DOHH2 (cell line): ENCODE measurements at regions not wholly inside any gene's neighbourhood (a gene's known extent, or its start where the extent isn't known, plus 50 kb on each side); places are given as distances from the start of the nearest gene placed in this dataset.

Experiments used
- EZH2phosphoT487 ChIP-seq: fragments of 200-600 bp; sonication (generic); IDR thresholded peaks from 2 replicates; pipeline ENCODE4 v1.6.1; 2017; ENCODE audit warnings: borderline replicate concordance, mild to moderate bottlenecking, antibody characterized with exemption, low read length, moderate library complexity, mixed read lengths
- TF ChIP-seq, protein P1 (sequence below): fragments of 200-600 bp; sonication (generic); IDR thresholded peaks from one replicate; pipeline ENCODE4 v1.5.1; 2014; ENCODE audit warnings: antibody characterized with exemption, mild to moderate bottlenecking, low read depth, low read length; ENCODE audit not compliant: poor library complexity, severe bottlenecking

DNA sequence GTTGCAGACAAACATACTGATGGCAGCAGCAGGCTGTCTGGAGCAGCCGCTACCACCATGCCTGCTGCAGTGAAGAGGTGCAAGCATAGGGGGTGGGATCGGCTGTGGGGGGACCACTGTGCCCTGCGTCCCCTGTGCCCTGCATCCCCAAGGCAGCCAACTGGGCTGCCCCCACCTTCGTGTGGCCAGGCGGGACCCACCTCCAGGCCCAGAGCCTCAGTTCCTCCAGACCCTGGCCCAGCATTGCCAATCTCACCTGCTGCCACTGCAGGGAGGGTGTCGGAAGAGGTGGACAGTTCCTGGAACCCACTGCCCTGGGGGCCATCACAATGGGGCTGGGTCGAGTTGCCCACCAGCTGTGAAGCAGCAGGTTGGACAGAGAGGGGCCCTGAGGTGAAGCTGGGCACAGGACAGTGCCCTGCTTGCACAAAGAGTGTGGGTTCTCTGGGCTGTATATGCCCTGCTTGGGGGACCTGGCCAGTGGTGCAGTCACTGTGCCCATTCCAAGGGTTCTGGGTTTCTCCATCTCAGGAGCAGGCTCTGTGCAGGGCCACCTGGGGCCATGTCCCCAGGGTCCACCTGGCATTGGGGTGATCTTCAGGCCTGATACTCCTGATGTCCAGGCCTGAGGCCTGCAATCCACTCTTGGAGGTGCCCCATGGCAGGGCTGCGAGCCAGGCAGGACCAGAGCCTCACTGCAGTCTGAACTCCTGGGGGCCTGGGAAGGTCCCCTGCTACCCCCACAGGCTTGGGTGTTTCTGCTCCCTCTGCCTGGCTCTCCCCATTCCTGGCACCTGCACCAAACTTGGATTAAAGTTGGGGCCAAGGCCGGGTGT, 261.4 kb upstream of the NRIP1 start:
- TF ChIP-seq, protein P1, sequence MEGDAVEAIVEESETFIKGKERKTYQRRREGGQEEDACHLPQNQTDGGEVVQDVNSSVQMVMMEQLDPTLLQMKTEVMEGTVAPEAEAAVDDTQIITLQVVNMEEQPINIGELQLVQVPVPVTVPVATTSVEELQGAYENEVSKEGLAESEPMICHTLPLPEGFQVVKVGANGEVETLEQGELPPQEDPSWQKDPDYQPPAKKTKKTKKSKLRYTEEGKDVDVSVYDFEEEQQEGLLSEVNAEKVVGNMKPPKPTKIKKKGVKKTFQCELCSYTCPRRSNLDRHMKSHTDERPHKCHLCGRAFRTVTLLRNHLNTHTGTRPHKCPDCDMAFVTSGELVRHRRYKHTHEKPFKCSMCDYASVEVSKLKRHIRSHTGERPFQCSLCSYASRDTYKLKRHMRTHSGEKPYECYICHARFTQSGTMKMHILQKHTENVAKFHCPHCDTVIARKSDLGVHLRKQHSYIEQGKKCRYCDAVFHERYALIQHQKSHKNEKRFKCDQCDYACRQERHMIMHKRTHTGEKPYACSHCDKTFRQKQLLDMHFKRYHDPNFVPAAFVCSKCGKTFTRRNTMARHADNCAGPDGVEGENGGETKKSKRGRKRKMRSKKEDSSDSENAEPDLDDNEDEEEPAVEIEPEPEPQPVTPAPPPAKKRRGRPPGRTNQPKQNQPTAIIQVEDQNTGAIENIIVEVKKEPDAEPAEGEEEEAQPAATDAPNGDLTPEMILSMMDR: no peak
- TF ChIP-seq EZH2phosphoT487: no peak
